Fibroblast of lung (primary cell): ENCODE measurements at regions not wholly inside any gene's neighbourhood (a gene's known extent, or its start where the extent isn't known, plus 50 kb on each side); places are given as distances from the start of the nearest gene placed in this dataset.

Experiments used
- DNase-seq, 2 donors: peaks; one replicate each; pipeline versions ENCODE4 v3.0.0 to v3.0.0-alpha.2; 2010; ENCODE audit warnings: low read depth in 2 of 2
- H2AFZ ChIP-seq: 2 replicates; pipeline ENCODE4 v1.5.1; 2012; ENCODE audit warnings: low read length, control low read depth, inconsistent platforms
- H3K27ac ChIP-seq: 2 replicates; pipeline ENCODE4 v1.5.1; 2011; ENCODE audit warnings: low read length, control low read depth; ENCODE audit not compliant: insufficient read depth
- H3K27me3 ChIP-seq: 2 replicates; pipeline ENCODE4 v1.5.1; 2011; ENCODE audit warnings: mild to moderate bottlenecking, low read length; ENCODE audit not compliant: control insufficient read depth, insufficient read depth
- H3K36me3 ChIP-seq: 2 replicates; pipeline ENCODE4 v1.5.1; 2011; ENCODE audit warnings: low read length; ENCODE audit not compliant: control insufficient read depth, insufficient read depth
- H3K4me1 ChIP-seq: 2 replicates; pipeline ENCODE4 v1.5.1; 2011; ENCODE audit warnings: low read length; ENCODE audit not compliant: control insufficient read depth, insufficient read depth; ENCODE audit errors: extremely low read depth
- H3K4me2 ChIP-seq: 2 replicates; pipeline ENCODE4 v1.5.1; 2011; ENCODE audit warnings: low read length, control low read depth; ENCODE audit not compliant: insufficient read depth; ENCODE audit errors: extremely low read depth
- H3K4me3 ChIP-seq, 4 experiments: fragments of 200-600 bp in 1 of 4; sonication (generic) in 1 of 4; replicated peaks in 1 of 4; 2 replicates each; pipeline ENCODE4 v1.5.1; 2011 to 2016; ENCODE audit warnings: low read length in 4 of 4, low read depth in 3 of 4, mild to moderate bottlenecking in 3 of 4, control low read depth in 2 of 4, inconsistent platforms in 1 of 4, mixed read lengths in 1 of 4; ENCODE audit not compliant: insufficient read depth in 1 of 4; ENCODE audit errors: control extremely low read depth in 1 of 4
- H3K79me2 ChIP-seq: 2 replicates; pipeline ENCODE4 v1.5.1; 2012; ENCODE audit warnings: mild to moderate bottlenecking, low read length, inconsistent platforms; ENCODE audit not compliant: control insufficient read depth, insufficient read depth
- H3K9ac ChIP-seq: 2 replicates; pipeline ENCODE4 v1.5.1; 2011; ENCODE audit warnings: mild to moderate bottlenecking, low read length, control low read depth; ENCODE audit not compliant: insufficient read depth
- H3K9me3 ChIP-seq: 2 replicates; pipeline ENCODE4 v1.5.1; 2012; ENCODE audit warnings: low read depth, low read length; ENCODE audit not compliant: control insufficient read depth, insufficient read depth
- H4K20me1 ChIP-seq: 2 replicates; pipeline ENCODE4 v1.5.1; 2011; ENCODE audit warnings: low read length; ENCODE audit not compliant: control insufficient read depth, insufficient read depth; ENCODE audit errors: extremely low read depth
- CTCF ChIP-seq, 2 donors: IDR thresholded peaks in 1 of 2; conservative IDR thresholded peaks in 1 of 2; 1 replicate in 1 of 2; 2 replicates in 1 of 2; pipeline ENCODE4 v1.5.1; 2011 to 2012; ENCODE audit warnings: low read length in 2 of 2, control low read depth in 1 of 2, inconsistent platforms in 1 of 2, low read depth in 1 of 2, mild to moderate bottlenecking in 1 of 2
- EZH2 ChIP-seq: IDR thresholded peaks from 2 replicates; pipeline ENCODE4 v1.5.1; 2012; ENCODE audit warnings: low read length, control low read depth, mild to moderate bottlenecking; ENCODE audit errors: missing control alignments

DNA sequence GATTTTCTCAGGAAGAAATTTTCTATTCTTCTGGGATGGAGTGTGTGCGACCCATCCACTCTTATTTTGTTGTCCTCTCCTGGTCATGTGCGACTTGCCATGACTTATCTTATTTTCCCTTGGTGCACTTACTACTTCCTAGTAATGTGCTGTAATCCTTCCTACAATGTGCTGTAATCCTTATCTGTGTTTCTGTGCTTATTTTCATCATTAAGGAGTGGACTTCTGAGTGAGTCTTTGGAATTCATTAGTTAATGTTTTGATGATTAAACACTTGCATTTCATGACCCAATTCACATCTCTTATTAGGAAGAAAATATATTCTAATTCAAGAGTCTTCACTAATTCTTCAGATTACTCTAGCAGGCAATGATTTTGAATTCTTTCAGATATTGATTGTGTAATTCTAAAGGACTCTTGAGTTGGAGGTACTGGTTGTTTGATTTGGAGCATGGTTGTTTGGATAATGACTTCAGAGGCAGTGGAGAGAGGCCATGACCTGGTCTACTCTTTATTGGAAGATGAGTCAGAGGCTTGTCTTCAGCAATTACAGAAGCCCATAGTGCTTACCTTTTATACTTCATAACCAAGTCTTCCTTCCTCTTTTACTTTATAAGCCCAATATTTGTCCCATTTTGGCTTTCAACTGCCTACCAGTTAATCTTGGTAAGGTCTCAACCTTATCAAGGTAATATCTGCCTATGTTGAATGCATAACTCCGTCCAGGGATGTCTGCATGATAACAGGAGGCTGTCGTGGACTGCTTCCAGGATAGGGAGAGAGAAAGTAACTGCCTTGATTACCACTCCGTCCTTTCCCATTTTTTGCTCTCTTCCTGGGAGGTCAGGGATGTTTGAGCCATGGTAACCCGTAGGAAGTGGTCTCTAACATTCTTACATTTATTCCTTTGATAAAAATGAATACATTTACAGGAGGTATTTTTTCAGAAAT lies 278.3 kb upstream of the SP8 start:
- Histone ChIP-seq H3K9me3 (no peaks in the 10 kb centered on the region), H3K27ac (no peak overlapping the region), H4K20me1 (no peaks in the 10 kb centered on the region), H3K4me2 (no peak overlapping the region), H3K27me3 (no peaks in the 10 kb centered on the region), H3K4me1 (no peaks in the 10 kb centered on the region), H2AFZ (no peak overlapping the region), H3K9ac (no peak overlapping the region), H3K36me3 (no peaks in the 10 kb centered on the region), H3K79me2 (no peaks in the 10 kb centered on the region), H3K4me3 (no peak overlapping the region)
- TF ChIP-seq CTCF (conservative IDR thresholded peaks at IDR 0.05 in 1 of 2, IDR thresholded peaks at IDR 0.05 in 1 of 2; ENCODE audit: low read depth in 1 of 2, low read length in 2 of 2): no peak
- no peak for TF ChIP-seq EZH2
- no peak for DNase-seq

- H4K20me1 ChIP-seq: no peaks in the 10 kb centered on the region
- H3K27ac ChIP-seq: no peak overlapping the region
- no peaks in the 10 kb centered on the region for H3K4me1 ChIP-seq
- no peaks in the 10 kb centered on the region for H3K36me3 ChIP-seq
- no peak overlapping the region for H3K4me2 ChIP-seq
- no peak overlapping the region for H2AFZ ChIP-seq
- no peak for TF ChIP-seq EZH2
- TF ChIP-seq CTCF (conservative IDR thresholded peaks at IDR 0.05 in 1 of 2, IDR thresholded peaks at IDR 0.05 in 1 of 2; ENCODE audit: low read depth in 1 of 2, low read length in 2 of 2): no peak
- DNase-seq: no peak
- H3K9ac ChIP-seq: no peak overlapping the region
- no peaks in the 10 kb centered on the region for H3K79me2 ChIP-seq
- H3K9me3 ChIP-seq: no peaks in the 10 kb centered on the region
- no peak overlapping the region for H3K4me3 ChIP-seq
- no peaks in the 10 kb centered on the region for H3K27me3 ChIP-seq
Observed at GRCh38 chr7:21066221-21066620, 279.5 kb upstream of the SP8 start.

DNA sequence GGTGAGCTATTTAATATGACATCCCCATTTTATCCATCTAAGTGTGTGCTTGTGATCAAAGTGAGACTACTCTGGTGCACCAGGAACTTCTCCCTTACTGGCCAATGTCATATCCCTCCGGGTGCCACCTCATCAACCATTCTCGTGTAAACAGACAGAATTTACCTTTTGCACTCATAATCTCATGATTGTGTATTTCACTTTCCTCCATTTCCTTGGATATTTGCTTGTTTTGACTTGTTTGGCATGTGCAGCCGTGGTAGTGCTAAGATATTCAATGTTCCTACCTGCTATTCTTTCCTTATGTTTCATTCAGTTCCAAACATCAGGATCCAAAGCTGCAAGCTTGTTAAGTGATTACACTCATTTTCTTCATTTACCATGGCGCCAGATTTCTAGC lies 280.5 kb upstream of the SP8 start:
- Histone ChIP-seq H2AFZ (no peak overlapping the region), H3K4me3 (no peak overlapping the region), H3K36me3 (no peaks in the 10 kb centered on the region), H3K9me3 (no peaks in the 10 kb centered on the region), H3K27me3 (no peaks in the 10 kb centered on the region), H3K27ac (no peak overlapping the region), H3K4me1 (no peaks in the 10 kb centered on the region), H4K20me1 (no peaks in the 10 kb centered on the region), H3K79me2 (no peaks in the 10 kb centered on the region), H3K9ac (no peak overlapping the region), H3K4me2 (no peak overlapping the region)
- no peak for DNase-seq
- TF ChIP-seq CTCF (conservative IDR thresholded peaks at IDR 0.05 in 1 of 2, IDR thresholded peaks at IDR 0.05 in 1 of 2; ENCODE audit: low read depth in 1 of 2, low read length in 2 of 2) (no peak), EZH2 (no peak)
